HG02759 (cell line): ENCODE measurements at regions not wholly inside any gene's neighbourhood (a gene's known extent, or its start where the extent isn't known, plus 50 kb on each side); places are given as distances from the start of the nearest gene placed in this dataset.
"Not testable (repeated sequence)": the region's sequence is repeated elsewhere in the genome, so short reads cannot be mapped to it uniquely, and the experiment has no call there.

Source experiments
- ATAC-seq: cut with Tn5 transposase; IDR thresholded peaks from one replicate; pipeline ENCODE4 v1.9.1; 2021; ENCODE audit warnings: mild to moderate bottlenecking, moderate library complexity; ENCODE audit not compliant: unreplicated experiment

DNA sequence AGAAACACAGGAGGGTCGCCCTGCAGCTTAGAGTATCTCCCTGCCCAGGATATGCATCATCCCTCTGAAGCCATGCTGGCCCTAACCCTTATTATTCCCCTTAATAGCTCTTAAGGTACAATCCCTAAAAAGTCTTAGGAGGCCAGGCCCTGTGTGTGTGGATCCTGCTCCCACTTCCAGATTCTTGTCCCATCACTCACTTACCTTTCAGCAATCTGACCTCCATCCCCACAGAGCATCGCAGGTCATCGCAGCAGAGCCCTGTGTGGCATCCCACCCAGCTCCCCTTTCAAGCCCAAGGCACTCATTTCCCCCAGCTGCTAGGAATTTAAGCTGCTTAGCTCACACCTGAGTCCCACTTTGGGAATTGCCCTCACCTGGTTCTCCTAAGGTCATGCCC is 223.8 kb upstream of the SMLR1 start:
- no peak for ATAC-seq

DNA sequence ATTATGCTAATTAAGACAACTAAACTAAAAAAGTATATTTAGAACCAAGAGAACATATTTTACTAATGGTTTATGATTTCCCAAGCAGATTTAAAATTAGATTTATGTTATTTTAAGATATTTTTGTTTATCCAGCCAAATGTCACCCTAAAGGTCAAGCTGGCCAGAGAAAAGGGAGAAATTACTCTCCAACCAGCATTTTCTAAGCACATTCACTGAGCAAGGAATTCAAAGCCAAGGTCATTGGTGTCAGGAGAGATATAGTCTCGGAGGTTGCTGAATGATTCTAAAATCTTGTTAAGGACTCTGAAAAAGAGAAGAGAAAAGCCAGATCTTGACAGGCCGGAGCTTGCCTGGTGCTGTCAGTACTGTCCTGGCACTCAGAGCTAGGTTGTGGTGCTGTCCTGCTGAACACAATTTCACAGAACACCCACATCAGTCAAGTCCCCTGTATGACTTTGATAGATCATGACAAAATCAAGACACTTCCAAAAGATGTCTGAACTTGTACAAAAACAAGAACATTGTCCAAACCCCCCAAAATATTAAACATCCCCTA is 222.3 kb upstream of the SMLR1 start:
- ATAC-seq, result no peak

DNA sequence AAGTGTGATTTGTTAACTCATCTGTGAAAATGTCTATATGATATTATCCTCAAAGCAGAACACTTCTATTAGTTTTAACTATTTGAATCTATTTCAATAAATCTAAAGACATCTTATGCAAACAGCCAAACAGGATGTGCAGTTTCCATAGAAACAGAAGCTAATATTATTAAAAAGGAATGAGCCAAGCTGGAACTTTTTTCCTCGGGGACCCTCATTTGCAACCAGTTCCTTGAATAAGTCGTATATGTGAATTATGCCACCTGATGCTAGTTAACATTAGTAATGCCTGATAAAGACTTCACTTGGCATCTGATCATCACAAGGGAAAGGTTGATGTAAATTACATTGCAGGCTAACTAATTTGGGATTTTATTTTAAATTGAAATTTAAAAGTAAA is 216.9 kb upstream of the SMLR1 start:
- ATAC-seq, result no peak

DNA sequence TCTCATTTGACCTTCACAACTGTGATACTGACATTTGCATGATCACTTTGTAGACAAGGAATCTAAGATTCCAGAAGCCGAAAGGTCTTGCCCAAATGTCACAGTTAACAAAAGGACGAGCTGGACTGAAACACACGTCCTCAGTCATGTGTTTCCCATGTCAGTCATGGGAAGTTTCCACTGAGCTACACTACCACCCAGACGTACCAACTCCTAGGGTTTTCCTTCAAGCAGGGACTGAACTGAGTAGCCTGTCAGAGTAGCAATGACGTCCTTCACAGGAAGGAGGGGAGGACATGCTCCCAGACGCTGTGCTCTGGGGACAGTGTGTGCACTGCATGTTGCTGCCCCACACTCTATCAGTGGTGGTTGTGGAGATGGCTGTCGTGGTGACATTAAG is 215.8 kb upstream of the SMLR1 start:
- no peak for ATAC-seq

DNA sequence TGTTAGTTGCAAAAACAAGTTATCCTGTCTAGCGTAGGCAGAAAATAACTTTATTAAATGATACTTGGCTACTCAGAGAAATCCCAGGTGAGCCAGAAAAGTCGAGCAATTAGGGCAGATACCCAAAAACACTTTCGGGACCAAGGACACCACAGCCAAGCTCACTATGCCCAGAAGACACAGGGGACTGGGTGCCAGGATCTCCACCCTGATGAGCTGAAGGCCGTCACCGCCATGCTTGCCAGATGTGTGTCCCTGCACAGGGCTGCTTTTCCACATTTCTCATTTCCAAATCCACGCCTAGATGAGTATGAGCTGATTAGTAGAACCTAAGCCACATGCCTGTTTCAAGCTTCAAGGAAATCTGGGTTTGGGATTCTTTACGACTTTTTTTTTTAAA is 214.0 kb upstream of the SMLR1 start:
- ATAC-seq, result no peak

DNA sequence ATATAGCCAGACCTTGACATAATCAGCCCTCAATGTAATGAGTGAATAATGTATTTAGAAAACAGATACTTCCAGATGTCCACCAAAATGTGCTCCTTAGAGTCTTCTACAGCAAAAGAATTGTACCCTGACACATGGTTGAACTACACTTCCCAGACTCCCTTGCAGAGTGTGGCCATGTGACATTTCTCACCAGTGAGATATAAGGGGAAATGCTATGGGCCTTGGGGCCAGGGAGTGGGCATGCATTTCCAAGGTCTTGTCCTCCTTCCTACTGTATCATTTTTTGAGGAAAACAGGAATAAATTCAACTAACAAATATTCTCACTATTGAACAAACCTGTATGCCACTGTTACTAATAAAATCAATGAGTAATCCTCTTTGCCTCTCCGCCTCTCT is 211.4 kb upstream of the SMLR1 start:
- ATAC-seq, result no peak

DNA sequence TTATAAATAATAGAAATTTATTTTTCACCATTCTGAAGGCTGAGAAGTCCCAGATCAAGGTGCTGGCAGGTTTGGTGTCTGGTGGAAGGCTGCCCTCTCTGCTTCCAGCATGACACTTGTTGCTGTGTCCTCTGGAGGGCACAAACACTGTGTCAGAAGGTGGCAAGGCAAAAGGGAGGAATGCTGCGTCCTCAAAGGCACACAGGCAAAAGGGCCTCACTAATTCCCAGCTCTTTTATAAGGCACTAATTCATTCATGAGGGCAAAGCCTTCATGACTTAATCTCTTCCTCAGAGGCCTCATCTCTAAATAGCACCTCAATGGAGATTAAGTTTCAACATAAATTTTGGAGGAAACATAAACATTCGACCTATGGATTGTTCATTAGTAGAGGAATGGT is 209.5 kb upstream of the SMLR1 start:
- ATAC-seq, result no peak

DNA sequence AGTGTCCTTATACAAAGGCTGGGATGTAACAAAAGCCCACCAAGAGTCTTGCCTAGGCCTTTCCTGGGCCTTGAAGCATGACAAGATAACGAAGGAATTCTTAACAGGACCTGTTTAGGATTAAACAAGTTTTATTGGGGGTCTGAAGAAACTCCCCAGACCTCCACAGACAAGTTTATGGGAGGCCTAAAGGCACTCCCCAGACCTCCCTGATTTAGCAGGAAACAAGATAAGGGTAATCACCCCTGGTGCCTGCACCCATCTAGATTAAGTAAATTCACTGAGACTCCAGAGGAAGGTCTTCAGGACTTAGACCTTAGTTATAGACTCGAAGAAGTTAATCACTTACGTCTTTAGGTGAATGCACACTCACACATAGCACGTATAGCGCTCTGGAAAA is 208.4 kb upstream of the SMLR1 start:
- not testable (repeated sequence) for ATAC-seq

DNA sequence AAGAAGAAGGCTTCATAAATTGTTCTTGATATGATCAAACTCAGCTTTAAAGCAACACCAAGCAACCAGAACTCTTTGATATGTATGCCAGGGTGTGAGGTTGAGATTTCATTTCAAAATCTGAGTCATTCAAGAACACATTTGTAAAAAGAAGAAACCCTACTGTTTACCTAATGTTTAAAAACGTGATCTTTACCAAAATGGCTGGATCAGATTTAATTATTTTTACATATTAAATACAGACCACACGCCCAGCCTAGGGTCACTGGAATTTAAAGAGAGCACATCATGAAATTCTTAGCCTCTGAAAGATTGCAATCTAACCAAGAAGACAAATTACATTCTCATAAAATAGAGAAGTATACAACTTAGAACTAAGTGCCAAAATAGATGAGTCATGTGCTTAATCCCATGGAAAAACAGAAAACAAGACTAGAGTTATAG is 206.8 kb upstream of the SMLR1 start:
- ATAC-seq, result no peak

DNA sequence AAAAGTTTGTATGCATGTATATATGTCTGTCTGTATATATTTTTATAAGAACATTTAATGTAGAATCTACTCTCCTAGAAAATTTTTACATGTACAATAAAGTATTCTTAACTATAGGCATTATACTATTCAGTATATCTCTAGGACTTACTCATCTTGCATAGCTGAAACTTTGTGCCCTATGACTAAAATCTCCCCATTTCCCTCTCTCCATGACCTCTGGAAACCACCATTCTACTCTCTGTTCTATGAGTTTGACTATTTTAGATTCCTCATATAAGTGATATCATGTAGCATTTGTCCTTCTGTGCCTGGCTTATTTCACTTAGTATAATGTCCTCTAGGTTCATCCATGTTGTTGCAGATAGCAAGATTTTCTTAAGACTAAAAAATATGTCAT is 205.1 kb upstream of the SMLR1 start:
- peak; percentile 49 for ATAC-seq

DNA sequence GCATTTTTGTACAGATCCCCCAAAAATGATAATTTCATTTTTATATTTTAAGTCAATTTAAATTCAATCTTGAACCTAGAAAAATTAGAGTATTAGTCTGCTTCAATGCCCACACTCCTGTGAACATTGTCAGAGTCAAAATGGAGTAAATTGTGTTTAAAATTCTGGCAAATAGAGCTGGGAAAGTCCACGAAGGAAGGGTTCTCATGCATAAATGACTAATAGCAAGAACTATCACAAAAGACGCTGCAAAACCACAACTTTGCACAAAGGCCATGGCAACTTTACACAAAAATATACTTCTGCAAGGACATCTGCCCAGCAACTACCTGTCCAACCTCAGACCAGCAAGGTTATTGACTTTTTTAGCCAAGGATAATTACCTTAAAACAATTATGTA is 203.2 kb upstream of the SMLR1 start:
- peak; percentile 53 for ATAC-seq

DNA sequence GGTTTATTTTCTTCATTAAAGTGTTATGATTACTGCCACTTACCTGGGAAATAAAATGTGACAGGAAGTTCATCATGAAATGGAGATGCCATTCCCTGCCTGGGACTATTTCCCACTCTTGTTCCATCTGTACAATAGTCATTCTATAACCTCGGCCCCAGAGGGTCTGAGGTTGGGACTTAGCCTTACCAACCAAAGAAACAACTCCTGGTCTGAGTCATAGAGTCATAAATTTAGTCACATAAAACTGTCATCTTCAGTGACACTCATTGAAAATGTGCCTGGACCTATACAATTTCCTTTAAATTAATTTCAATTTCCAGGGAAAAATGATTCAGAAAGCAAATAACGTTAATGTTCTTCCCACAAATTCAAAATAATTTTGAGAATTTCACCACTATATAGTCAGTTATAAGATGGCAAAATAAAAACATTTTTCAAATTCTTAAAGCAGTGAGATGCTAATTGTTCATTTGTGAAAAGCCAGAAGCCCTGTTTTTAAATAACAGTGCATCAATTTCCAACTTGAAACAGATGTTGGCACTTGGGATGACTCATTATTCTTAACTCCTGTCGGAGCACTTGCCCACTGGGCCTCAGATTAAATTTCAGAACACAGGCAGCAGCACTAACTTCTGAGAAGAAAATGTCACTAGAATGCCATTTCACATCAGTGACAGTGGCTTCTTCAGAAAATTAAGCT is 201.2 kb upstream of the SMLR1 start:
- ATAC-seq, result peak; percentile 88

DNA sequence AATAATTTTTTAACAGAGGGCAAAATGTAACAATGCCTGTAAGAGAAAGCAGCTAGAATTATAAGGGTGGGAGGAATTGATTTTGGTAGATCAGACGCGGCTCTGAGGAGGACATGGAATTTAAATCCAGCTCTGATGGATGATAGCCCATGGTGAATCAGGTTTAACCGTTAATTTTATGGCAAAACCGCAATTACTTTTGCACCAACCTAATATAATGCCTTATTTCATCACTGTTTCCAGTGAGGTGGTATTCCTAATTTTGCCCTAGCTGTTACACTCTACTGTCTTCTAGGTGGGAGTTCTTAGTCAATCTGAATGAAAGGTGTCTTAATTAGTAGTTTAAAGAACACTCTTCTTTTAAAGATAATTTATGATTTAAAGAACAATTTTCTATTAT is 198.3 kb upstream of the SMLR1 start:
- ATAC-seq, result no peak

DNA sequence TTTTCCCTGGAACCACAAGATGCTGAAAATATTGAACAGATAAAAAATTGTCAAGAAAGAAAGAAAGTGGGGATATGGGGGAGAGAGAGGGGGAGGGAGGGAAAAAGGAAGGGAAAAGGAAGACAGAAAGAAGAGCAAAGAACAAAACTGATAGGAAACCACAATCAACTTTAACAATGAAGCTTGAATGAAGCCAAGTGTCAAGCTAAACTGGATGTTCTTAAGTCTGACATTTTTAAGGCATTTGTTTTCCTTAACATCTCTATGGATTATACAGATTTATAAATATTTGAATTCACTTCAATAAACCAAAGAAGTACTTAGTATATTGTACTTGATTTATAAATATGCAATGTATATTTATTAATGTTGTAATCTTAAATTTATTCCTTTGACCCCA is 197.6 kb upstream of the SMLR1 start:
- no peak for ATAC-seq

DNA sequence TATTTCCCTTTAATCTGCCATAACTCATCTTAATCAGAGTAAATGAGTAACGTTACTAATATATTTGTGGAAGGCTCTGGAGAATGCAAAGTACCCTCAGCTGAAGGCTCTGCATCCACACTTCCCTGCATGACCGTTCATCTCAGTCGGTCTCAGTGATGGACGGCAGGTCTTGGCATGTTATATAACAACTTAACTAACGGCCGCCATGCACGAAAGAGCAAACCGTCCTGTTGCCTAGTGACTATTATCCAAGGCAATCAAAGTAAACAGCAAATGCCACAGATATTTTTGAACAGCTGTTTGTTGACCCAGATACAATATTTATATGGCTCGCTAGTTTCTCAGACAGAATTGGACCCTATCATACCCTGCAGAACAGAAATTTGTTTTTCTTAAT is 194.9 kb upstream of the SMLR1 start:
- no peak for ATAC-seq

DNA sequence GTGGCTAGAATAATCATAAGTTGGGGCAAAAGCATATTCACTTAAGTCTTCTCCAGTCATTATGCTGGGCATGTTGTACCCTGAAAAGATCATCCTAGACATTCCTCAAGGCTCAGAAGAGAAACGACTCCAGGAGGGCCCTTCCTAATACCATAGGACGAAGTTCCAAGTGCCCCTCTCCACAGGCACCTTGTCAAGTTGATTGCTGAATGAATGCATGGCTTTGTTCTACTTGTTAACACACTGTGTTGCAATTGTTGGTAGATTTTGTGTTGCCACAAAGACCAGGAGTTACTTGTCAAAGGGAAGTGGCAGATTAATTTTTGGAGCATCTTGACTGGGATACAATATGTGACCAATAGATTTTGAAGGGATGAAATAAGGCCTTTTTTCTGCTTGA is 194.3 kb upstream of the SMLR1 start:
- no peak for ATAC-seq

DNA sequence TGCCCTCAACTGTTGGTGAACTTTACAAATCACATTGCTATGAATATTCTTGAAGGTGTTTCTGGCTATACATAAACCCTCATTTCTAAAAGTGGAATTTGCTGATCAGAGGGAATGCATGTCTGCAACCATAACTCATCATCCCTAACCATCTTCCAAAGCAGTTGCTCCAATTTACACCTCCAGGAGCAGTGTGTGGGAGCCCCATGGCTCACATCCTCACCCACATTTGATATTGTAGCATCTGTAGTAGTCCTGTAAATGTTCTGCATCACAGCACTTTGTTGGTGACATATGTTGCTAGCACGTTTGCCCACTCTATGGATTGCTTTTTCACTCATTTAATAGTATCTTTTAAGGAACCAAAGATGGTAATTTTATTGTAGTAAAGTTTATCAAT is 183.8 kb upstream of the SMLR1 start:
- no peak for ATAC-seq

DNA sequence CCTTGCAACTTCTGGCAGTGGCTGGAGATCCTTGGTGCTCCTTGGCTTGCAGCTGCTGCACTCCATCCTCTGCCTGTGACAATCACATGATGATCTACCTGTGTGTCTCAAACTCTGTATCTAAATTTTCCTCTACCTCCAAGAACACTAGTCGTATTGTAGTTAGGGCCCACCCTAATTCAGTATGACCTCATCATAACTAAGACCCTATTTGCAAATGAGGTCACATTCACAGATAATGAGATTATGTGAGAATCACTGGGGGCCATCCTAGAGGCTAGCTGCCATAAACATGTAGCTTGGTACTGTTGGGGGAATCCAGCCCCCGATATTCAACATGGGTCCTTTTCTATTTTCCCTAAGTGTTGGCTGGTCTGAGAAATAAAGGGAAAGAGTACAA is 183.0 kb upstream of the SMLR1 start:
- no peak for ATAC-seq

DNA sequence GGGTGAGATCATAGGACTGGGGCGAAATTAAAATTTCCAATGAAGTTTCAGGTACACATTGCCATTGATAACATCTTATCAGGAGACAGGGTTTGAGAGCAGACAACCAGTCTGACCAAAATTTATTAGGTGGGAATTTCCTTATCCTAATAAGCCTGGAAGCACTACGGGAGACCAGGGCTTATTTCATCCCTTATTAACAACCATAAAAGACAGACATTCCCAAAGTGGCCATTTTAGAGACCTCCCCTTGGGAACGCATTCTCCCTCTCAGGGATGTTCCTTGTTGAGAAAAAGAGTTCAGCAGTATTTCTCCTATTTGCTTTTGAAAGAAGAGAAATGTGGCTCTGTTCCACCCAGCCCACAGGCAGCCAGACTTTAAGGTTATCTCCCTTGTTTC is 182.4 kb upstream of the SMLR1 start:
- not testable (repeated sequence) for ATAC-seq

DNA sequence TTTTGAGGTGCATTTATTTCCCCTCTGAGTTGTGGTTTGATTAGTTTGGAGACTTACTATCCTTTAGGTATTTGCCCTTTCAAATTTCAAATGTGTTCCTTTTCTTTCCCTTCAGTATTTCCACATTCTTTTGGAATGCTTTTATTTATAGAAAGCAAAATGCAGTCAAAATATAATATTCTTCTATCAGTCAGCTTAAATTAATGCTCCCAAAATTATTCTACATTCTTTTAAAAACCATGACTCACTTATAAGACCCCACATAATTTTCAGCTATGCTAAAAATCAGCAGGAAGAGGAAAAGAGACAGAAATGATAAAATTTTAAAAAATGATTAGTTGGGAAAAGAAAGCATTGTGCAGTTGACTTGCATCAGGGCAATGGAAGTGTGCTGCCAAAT is 180.0 kb upstream of the SMLR1 start:
- ATAC-seq, result no peak

DNA sequence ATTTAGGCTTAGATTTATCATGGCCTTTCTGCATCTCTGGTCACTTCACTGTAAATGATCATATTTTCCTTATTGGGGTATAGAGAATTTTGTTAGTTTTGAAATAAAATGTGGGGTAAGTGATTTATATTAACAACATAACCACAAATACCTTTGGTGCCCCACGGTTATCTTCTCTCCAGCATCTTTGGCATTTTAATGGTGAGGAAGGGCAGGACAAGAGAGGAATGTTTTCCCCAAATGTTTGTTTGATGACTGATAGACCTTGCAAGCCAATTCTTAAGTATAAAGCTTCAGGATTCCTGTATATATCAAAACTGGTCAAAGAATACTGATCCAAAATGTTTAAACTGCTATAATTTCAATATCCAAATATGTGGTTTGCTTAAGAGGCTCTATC is 171.6 kb upstream of the SMLR1 start:
- ATAC-seq, result no peak

DNA sequence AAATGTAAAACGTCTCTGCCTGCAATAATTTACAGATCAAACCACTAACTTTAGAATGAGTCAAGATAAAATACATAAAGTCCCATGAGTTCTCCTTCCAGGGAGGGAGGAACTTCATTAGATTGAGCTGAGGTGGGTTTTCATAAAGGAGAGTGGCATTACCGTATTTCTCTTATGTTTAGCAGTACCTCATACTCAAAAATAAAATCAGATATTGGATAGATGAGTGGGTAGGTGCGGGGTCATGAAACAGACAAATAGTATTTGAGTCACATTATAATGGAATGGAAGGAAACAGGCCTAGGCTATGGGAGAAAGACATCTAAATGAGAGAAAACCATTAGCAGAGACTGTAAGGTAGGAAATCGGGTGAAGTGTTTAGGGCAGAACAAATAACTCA is 166.1 kb upstream of the SMLR1 start:
- ATAC-seq, result no peak

DNA sequence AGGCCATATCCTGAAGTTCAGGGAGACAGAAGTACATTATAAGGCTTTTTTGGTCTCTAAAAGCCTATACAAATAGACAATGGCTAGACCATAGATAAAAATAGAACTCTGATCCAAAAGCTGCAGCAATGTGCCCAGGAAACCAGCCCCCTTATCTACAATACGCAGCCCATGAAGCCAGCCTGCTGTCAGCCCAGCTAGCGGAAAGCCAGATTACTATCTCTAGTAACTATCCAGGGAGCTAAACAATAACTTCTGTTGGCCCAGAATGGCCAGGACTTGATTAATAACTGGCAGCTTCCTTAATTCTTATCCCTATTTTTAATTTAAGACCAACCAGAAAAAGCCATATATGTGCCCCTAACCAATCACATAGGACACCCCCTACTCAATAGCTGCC is 160.4 kb upstream of the SMLR1 start:
- ATAC-seq, result no peak
